K562 (cell line): ENCODE measurements at regions not wholly inside any gene's neighbourhood (a gene's known extent, or its start where the extent isn't known, plus 50 kb on each side); places are given as distances from the start of the nearest gene placed in this dataset.

Experiments used
- ATAC-seq: fragments of 200-7000 bp; cut with Tn5 transposase; 3 replicates; pipeline ENCODE4 v1.9.1; 2020; ENCODE audit warnings: moderate library complexity
- BruUV-seq: library from RNA; stranded (reverse); fragments of 400-500 nt; replicated peaks from 2 replicates; lab custom pipeline; 2021; lab: Mats Ljungman, UMichigan
- CTCF ChIA-PET: fragments of 300-600 bp; formaldehyde crosslinking; extraction: SDS; loops from one replicate; lab custom pipeline; 2021; ENCODE audit warnings: low intra/inter-chr PET ratio; lab: Yijun Ruan, JAX
- POLR2A ChIA-PET: fragments of 300-600, 350-650 bp; sonication (Branson Sonifier 250); formaldehyde crosslinking; extraction: SDS; loops from one replicate; lab custom pipeline; 2021; ENCODE audit warnings: antibody characterized with exemption, inconsistent platforms; lab: Yijun Ruan, JAX
- DNase-seq, 4 experiments: peaks; one replicate each; pipeline versions ENCODE4 v3.0.0 to v3.0.0-alpha.2; 2011 to 2018; ENCODE audit warnings: low spot score in 3 of 4, mixed read lengths in 3 of 4; ENCODE audit errors: extremely low read depth in 1 of 4
- FAIRE-seq: peaks from 2 replicates; lab custom pipeline; 2011; peaks lifted over from hg19 to GRCh38; lab: Jason Lieb, UNC
- H2AFZ ChIP-seq: 2 replicates; pipeline ENCODE4 v1.6.0; 2011; ENCODE audit warnings: low read depth, low read length, control low read depth, inconsistent platforms
- H3K27ac ChIP-seq: fragments of 200-600 bp; 3 replicates; pipeline ENCODE4 v1.8.0; 2011; ENCODE audit warnings: low read depth, mild to moderate bottlenecking, control low read depth, inconsistent platforms, low read length, moderate library complexity, mixed read lengths; ENCODE audit errors: extremely low read depth
- H3K27me3 ChIP-seq, 2 experiments: fragments of 300-600 bp in 1 of 2; 2 replicates in 1 of 2; 3 replicates in 1 of 2; pipeline versions ENCODE4 v1.6.0 to v1.8.0; 2011; ENCODE audit warnings: inconsistent platforms in 2 of 2, low read length in 2 of 2, mild to moderate bottlenecking in 1 of 2, mixed read lengths in 1 of 2, moderate library complexity in 1 of 2; ENCODE audit not compliant: control insufficient read depth in 2 of 2, insufficient read depth in 2 of 2
- H3K36me3 ChIP-seq: fragments of 300-600 bp; 3 replicates; pipeline ENCODE4 v1.8.0; 2011; ENCODE audit warnings: mild to moderate bottlenecking, low read length, inconsistent platforms; ENCODE audit not compliant: control insufficient read depth, insufficient read depth
- H3K4me1 ChIP-seq, 2 experiments: fragments of 200-600 bp in 1 of 2; replicated peaks in 1 of 2; 2 replicates in 1 of 2; 3 replicates in 1 of 2; pipeline versions ENCODE4 v1.5.1 to v1.8.0; 2011; ENCODE audit warnings: inconsistent platforms in 2 of 2, low read length in 2 of 2, mild to moderate bottlenecking in 1 of 2, mixed read lengths in 1 of 2, moderate library complexity in 1 of 2; ENCODE audit not compliant: control insufficient read depth in 2 of 2, insufficient read depth in 2 of 2
- H3K4me2 ChIP-seq: 2 replicates; pipeline ENCODE4 v1.6.1; 2011; ENCODE audit warnings: low read length, control low read depth, inconsistent platforms, mixed read lengths; ENCODE audit not compliant: insufficient read depth
- H3K4me3 ChIP-seq: fragments of 200-600 bp; sonication (generic), shearing (Covaris generic); 2 replicates; pipeline ENCODE4 v1.5.1; 2016; ENCODE audit warnings: control low read depth, inconsistent platforms
- H3K79me2 ChIP-seq: fragments of 200-600 bp; 3 replicates; pipeline ENCODE4 v1.8.0; 2011; ENCODE audit warnings: low read length, inconsistent platforms; ENCODE audit not compliant: control insufficient read depth, insufficient read depth
- H3K9ac ChIP-seq, 2 experiments: 2 replicates each; pipeline versions ENCODE4 v1.6.0 to v1.6.1; 2011; ENCODE audit warnings: low read depth in 2 of 2, low read length in 2 of 2, control low read depth in 1 of 2, inconsistent platforms in 1 of 2, mild to moderate bottlenecking in 1 of 2, mixed read lengths in 1 of 2; ENCODE audit not compliant: insufficient read depth in 1 of 2
- H3K9me1 ChIP-seq: one replicate; pipeline ENCODE4 v1.6.0; 2011; ENCODE audit warnings: inconsistent platforms, mild to moderate bottlenecking, low read length, moderate library complexity; ENCODE audit not compliant: control insufficient read depth, insufficient read depth
- H3K9me3 ChIP-seq: replicated peaks from 2 replicates; pipeline ENCODE4 v1.5.1; 2011; ENCODE audit warnings: low read depth, low read length, inconsistent platforms; ENCODE audit not compliant: control insufficient read depth, insufficient read depth
- H4K20me1 ChIP-seq: replicated peaks from 2 replicates; pipeline ENCODE4 v1.6.1; 2011; ENCODE audit warnings: low read length, inconsistent platforms, mixed read lengths; ENCODE audit not compliant: control insufficient read depth, insufficient read depth
- KLF16 ChIP-seq: IDR thresholded peaks from 2 replicates; pipeline ENCODE4 v1.6.1; 2016; ENCODE audit warnings: antibody characterized with exemption
- RAD51 ChIP-seq: fragments of 450-650 bp; IDR thresholded peaks from 2 replicates; pipeline ENCODE4 v1.7.1; 2016; ENCODE audit warnings: low read depth, mild to moderate bottlenecking, borderline replicate concordance
- REST ChIP-seq, 2 experiments: fragments of 450-650 bp; formaldehyde crosslinking in 1 of 2; IDR thresholded peaks; 2 replicates each; pipeline versions ENCODE4 v1.4.0 to v1.6.1; 2014 to 2020; ENCODE audit warnings: mild to moderate bottlenecking in 2 of 2, borderline replicate concordance in 1 of 2, low read depth in 1 of 2
- SMC3 ChIP-seq: conservative IDR thresholded peaks from 2 replicates; pipeline ENCODE4 v1.6.1; 2011; ENCODE audit warnings: low read depth, low read length, improper control_type of control experiment; ENCODE audit not compliant: insufficient read depth
- SREBF1 ChIP-seq: fragments of 150-350 bp; IDR thresholded peaks from 2 replicates; pipeline ENCODE4 v1.6.1; 2014; ENCODE audit warnings: antibody characterized with exemption, low read depth, low read length, borderline replicate concordance
- ZKSCAN8 ChIP-seq: fragments of 200-800 bp; sonication (Bioruptor generic); IDR thresholded peaks from 2 replicates; pipeline ENCODE4 v1.6.1; 2016; ENCODE audit warnings: missing genetic modification characterization, missing compliant biosample characterization
- ZSCAN32 ChIP-seq: fragments of 450-650 bp; formaldehyde crosslinking; IDR thresholded peaks from 2 replicates; pipeline ENCODE4 v1.4.0; 2020; ENCODE audit warnings: mild to moderate bottlenecking, moderate library complexity
- WGBS: fragments of 100-300 bp; shearing (Covaris generic); methylation state at CpG from one replicate; pipeline ENCODE4 v1.1.6; 2016; ENCODE audit warnings: low coverage, mixed read lengths; ENCODE audit not compliant: insufficient coverage; ENCODE audit errors: missing lambda C conversion rate; 5-methylcytosine and 5-hydroxymethylcytosine counted together
- in situ Hi-C: fragments of 300-500 bp; cut with MboI; formaldehyde crosslinking; loops from 4 replicates; pipeline ENCODE4 v1.15.0; 2018; ENCODE audit warnings: inconsistent platforms, mixed read lengths
- intact Hi-C: fragments of 100-400 bp; cut with micrococcal nuclease; formaldehyde crosslinking; loops from 2 replicates; pipeline ENCODE4 v1.14.2; 2022

- ChIA-PET POLR2A (no interaction called here), CTCF (no interaction called here)
- Histone ChIP-seq H3K4me3 (no peak overlapping the region), H3K4me2 (no peak overlapping the region), H4K20me1 (no peaks in the 10 kb centered on the region), H3K9me3 (no peaks in the 10 kb centered on the region), H3K27ac (no peak overlapping the region), H3K36me3 (no peaks in the 10 kb centered on the region), H3K27me3 (no peaks in the 10 kb centered on the region), H3K9ac (no peak overlapping the region), H3K9me1 (no peaks in the 10 kb centered on the region), H2AFZ (no peak overlapping the region), H3K79me2 (no peaks in the 10 kb centered on the region), H3K4me1 (no peaks in the 10 kb centered on the region)
- FAIRE-seq: no peak
- 0% methylated on average over 11 of the region's 11 CpGs for WGBS
- BruUV-seq: no TSS peak
- DNase-seq: no peak
- in situ Hi-C loops (no loop called here), intact Hi-C loops (no loop called here)
- ATAC-seq: no peak
- TF ChIP-seq SREBF1: no peak
- TF ChIP-seq KLF16: no peak
- no peak for TF ChIP-seq RAD51
- TF ChIP-seq ZKSCAN8 (CRISPR knock-in tag): no peak
- TF ChIP-seq REST (IDR thresholded peaks at IDR 0.05; ENCODE audit: borderline replicate concordance): no peak
- TF ChIP-seq REST (CRISPR knock-in tag; IDR thresholded peaks at IDR 0.05; ENCODE audit: low read depth): no peak
- no peak for TF ChIP-seq SMC3
- no peak for TF ChIP-seq ZSCAN32 (CRISPR knock-in tag)
These were observed 168.0 kb downstream of the SPP2 start for GRCh38 chr2:234218266-234219045.
